Nucleus accumbens (tissue), 56 donors: ENCODE measurements at regions not wholly inside any gene's neighbourhood (a gene's known extent, or its start where the extent isn't known, plus 50 kb on each side); places are given as distances from the start of the nearest gene placed in this dataset.

Experiments used
- DNase-seq, 56 donors: peaks; one replicate each; lab custom pipeline; 2025; lab: John Stamatoyannopoulos, UW

DNA sequence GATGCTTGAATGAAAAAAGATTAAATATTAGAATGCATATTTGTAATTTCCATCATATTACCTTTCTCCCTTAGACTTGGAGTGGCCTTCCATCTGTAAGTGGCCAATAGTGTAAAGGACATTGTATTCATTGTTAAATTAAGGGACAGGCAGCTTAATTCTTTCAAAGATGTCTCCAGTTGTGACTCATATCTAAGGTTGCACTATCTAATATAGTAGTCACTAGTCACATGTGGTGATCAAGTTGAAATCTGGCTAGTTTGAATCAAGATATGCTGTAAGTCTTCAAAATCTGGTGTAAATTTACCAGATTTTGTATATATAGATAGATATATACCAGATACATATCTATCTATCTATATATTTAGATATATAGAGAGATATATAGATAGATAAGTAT lies 52.4 kb upstream of the AGPS start:
- DNase-seq, result no peak

DNA sequence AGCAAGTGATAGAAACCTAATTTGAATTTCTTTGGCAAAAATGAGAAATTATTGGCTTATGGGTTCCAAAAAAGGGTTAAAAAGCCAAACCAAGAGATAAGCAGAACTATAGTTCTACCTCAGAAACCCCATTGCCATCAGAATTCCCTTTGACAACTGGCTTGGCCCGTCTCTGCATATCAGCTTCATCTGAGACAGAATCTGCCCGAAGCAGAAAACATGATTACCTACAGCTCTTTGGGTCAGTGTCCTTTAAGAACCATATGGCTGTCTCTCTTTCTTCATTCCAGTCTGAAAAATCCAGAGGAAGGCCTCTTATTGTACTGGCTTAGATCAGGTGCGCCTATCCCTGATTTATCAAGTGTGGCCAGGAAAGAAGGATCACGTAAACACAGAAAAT lies 49.8 kb upstream of the AGPS start:
- DNase-seq, result no peak
